ENCODE measurements at regions not wholly inside any gene's neighbourhood (a gene's known extent, or its start where the extent isn't known, plus 50 kb on each side); places are given as distances from the start of the nearest gene placed in this dataset.

DNA sequence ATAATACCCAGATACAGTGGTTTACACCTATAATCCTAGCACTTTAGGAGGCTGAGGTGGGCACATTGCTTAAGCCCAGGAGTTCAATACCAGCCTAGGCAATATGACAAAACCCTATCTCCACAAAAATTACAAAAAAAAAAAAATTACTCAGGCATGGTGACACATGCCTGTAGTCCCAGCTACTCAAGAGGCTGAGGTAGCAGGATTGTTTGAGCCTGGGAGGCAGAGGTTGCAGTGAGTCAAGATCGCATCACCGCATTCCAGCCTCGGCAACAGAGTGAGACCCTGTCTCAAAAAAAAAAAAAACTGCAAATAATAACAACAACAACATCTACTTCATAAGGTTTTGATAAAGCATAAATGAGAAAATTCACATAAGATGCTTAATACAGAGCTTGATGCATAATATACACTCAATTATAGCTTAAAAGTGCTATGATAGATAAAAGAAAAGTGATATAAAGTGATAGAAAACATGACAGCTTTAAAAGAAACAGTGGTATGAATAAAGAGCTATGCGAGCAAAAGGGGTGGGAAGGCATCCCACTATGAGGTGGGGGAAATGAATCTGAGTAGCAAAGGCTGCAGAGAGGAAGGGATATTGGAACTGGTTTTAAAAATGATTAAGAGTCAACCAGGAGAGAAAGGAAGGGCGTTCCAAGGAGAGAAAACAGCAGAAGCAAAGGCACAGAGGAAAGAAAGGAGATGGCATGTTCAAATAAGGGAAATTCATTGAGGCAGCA lies 197.6 kb downstream of the KIF18A start:
- POLR2A ChIA-PET (ENCODE audit: partially characterized antibody): interaction anchor here (0.7 kb wide), 1 partner anchor 451 kb away, joined by 6 read pairs; no protein-coding TSS in a partner anchor
- no peak overlapping the region for H2AK5ac ChIP-seq (ENCODE audit: low read depth, low read length)
- no peak overlapping the region for H3K23ac ChIP-seq (ENCODE audit: insufficient read length)
- CTCF ChIA-PET (ENCODE audit: partially characterized antibody): interaction anchor here (0.6 to 0.9 kb wide), 4 partner anchors 40 to 1487 kb away, joined by 3 to 4 read pairs (median 3); no protein-coding TSS in a partner anchor
- H3K79me1 ChIP-seq (ENCODE audit: low read depth, low read length): no peaks in the 10 kb centered on the region
- no peak for FAIRE-seq
- no peak overlapping the region for H2BK15ac ChIP-seq (ENCODE audit: low read length)
- no peak overlapping the region for H3K9ac ChIP-seq (replicated peaks in 1 of 4; ENCODE audit: extremely low read depth in 1 of 4, low read depth in 3 of 4, low read length in 3 of 4)
- no peak overlapping the region for H4K5ac ChIP-seq (ENCODE audit: insufficient read length, low read depth, low read length)
- no peaks in the 10 kb centered on the region for H3K4me1 ChIP-seq (replicated peaks in 1 of 4; ENCODE audit: control insufficient read depth in 3 of 4, insufficient read depth in 4 of 4, low read length in 3 of 4)
- H3K23me2 ChIP-seq (ENCODE audit: low read depth, low read length): no peaks in the 10 kb centered on the region
- no peak overlapping the region for H2BK5ac ChIP-seq (ENCODE audit: low read depth, low read length)
- H3K9me3 ChIP-seq (ENCODE audit: insufficient read depth in 2 of 2, low read depth in 1 of 2, low read length in 1 of 2): no peaks in the 10 kb centered on the region
- H3K36me3 ChIP-seq (ENCODE audit: control insufficient read depth in 2 of 4, insufficient read depth in 4 of 4, low read length in 3 of 4): no peaks in the 10 kb centered on the region
- 91% methylated on average over 5 of the region's 5 CpGs; no CpG with 5 or more reads in 1 of the 2 experiments for WGBS, 2 experiments (ENCODE audit: extremely low coverage in 1 of 2, insufficient coverage in 1 of 2, insufficient read length in 1 of 2, insufficient replicate concordance in 2 of 2, low coverage in 1 of 2, low lambda C conversion rate in 2 of 2, missing lambda C conversion rate in 1 of 2)
- H2BK20ac ChIP-seq (ENCODE audit: low read length): no peak overlapping the region
- no peaks in the 10 kb centered on the region for H3K79me2 ChIP-seq (ENCODE audit: control insufficient read depth in 1 of 2, insufficient read depth in 2 of 2, low read length in 2 of 2)
- no peak overlapping the region for H3K27ac ChIP-seq (ENCODE audit: low read depth, low read length)
- H2AFZ ChIP-seq (ENCODE audit: low read length): no peak overlapping the region
- H4K91ac ChIP-seq (replicated peaks; ENCODE audit: insufficient read length, low read length): no peak overlapping the region
- H3K27me3 ChIP-seq (replicated peaks in 1 of 4; ENCODE audit: control insufficient read depth in 3 of 4, extremely low read depth in 1 of 4, insufficient read depth in 3 of 4, low read length in 3 of 4): no peaks in the 10 kb centered on the region
- no peak overlapping the region for H3K4me2 ChIP-seq (ENCODE audit: insufficient read depth in 1 of 2, low read depth in 2 of 2, low read length in 2 of 2)
- no peak overlapping the region for H2BK120ac ChIP-seq (replicated peaks; ENCODE audit: low read depth, low read length)
- H4K8ac ChIP-seq (ENCODE audit: extremely low read depth, insufficient read depth, low read length): no peak overlapping the region
- no peak overlapping the region for H2BK12ac ChIP-seq (ENCODE audit: low read depth, low read length)
- H3K14ac ChIP-seq (ENCODE audit: insufficient read length): no peak overlapping the region
- no peak for DNase-seq (ENCODE audit: low read depth in 1 of 2, low spot score in 2 of 2)
- H3K18ac ChIP-seq (ENCODE audit: extremely low read depth, low read length): no peak overlapping the region
- H3K4me3 ChIP-seq (ENCODE audit: extremely low read depth in 1 of 4, insufficient read depth in 2 of 4, low read depth in 3 of 4, low read length in 4 of 4): no peak overlapping the region
- H4K20me1 ChIP-seq (replicated peaks in 1 of 2; ENCODE audit: control insufficient read depth in 1 of 2, insufficient read depth in 2 of 2, low read length in 2 of 2): no peaks in the 10 kb centered on the region
- no peak overlapping the region for H3K4ac ChIP-seq (replicated peaks; ENCODE audit: insufficient read length, low read depth, low read length)
- no peak overlapping the region for H3K56ac ChIP-seq (replicated peaks; ENCODE audit: insufficient read length, low read depth, low read length)
- TF ChIP-seq RXRA (IDR thresholded peaks at IDR 0.05; ENCODE audit: insufficient read depth, low read depth, low read length): no peak
